Hematopoietic multipotent progenitor cell treated with erythropoietin and hydrocortisone succinate and interleukin-3 and kit ligand, for 15 days (in vitro differentiated cells): ENCODE measurements at regions not wholly inside any gene's neighbourhood (a gene's known extent, or its start where the extent isn't known, plus 50 kb on each side); places are given as distances from the start of the nearest gene placed in this dataset.

Source experiments
- DNase-seq: peaks from one replicate; pipeline ENCODE4 v3.0.0-alpha.2; 2015; ENCODE audit warnings: low spot score

GRCh38 chr16:86747761-86748160 lies 169.4 kb downstream of the FOXL1 start:
- no peak for DNase-seq

GRCh38 chr16:86748652-86749051 lies 170.3 kb downstream of the FOXL1 start:
- DNase-seq: no peak

GRCh38 chr16:86751076-86752030 lies 173.0 kb downstream of the FOXL1 start:
- no peak for DNase-seq

- DNase-seq: no peak
Observed at GRCh38 chr16:86752582-86753175, 174.3 kb downstream of the FOXL1 start.

GRCh38 chr16:86753399-86753798 lies 175.1 kb downstream of the FOXL1 start:
- DNase-seq: no peak

- no peak for DNase-seq
Observed at GRCh38 chr16:86755571-86756006, 177.2 kb downstream of the FOXL1 start.

GRCh38 chr16:86756882-86757703 lies 178.7 kb downstream of the FOXL1 start:
- DNase-seq: no peak

- no peak for DNase-seq
Observed at GRCh38 chr16:86757704-86758040, 179.3 kb downstream of the FOXL1 start.

GRCh38 chr16:86758932-86759331 lies 180.6 kb downstream of the FOXL1 start:
- no peak for DNase-seq

- DNase-seq: peak; percentile 15
Observed at GRCh38 chr16:86761111-86762031, 183.0 kb downstream of the FOXL1 start.

- DNase-seq: no peak
Observed at GRCh38 chr16:86762095-86762494, 183.7 kb downstream of the FOXL1 start.

- no peak for DNase-seq
Observed at GRCh38 chr16:86763819-86764218, 185.5 kb downstream of the FOXL1 start.

GRCh38 chr16:86764551-86764950 lies 186.2 kb downstream of the FOXL1 start:
- no peak for DNase-seq

- no peak for DNase-seq
Observed at GRCh38 chr16:86765389-86766026, 187.2 kb downstream of the FOXL1 start.

- DNase-seq: no peak
Observed at GRCh38 chr16:86766700-86767099, 188.4 kb downstream of the FOXL1 start.

- DNase-seq: no peak
Observed at GRCh38 chr16:86768228-86768791, 190.0 kb downstream of the FOXL1 start.

GRCh38 chr16:86768999-86769398 lies 190.7 kb downstream of the FOXL1 start:
- no peak for DNase-seq

- no peak for DNase-seq
Observed at GRCh38 chr16:86771506-86772460, 193.4 kb downstream of the FOXL1 start.

GRCh38 chr16:86772671-86773353 lies 194.5 kb downstream of the FOXL1 start:
- no peak for DNase-seq
